ENCODE measurements at regions not wholly inside any gene's neighbourhood (a gene's known extent, or its start where the extent isn't known, plus 50 kb on each side); places are given as distances from the start of the nearest gene placed in this dataset.
"Not testable (repeated sequence)": the region's sequence is repeated elsewhere in the genome, so short reads cannot be mapped to it uniquely, and the experiment has no call there.

GRCh38 chr13:52213920-52214319 lies 54.5 kb upstream of the NEK3 start:
- H3K4me2 ChIP-seq; H3K79me2 ChIP-seq; H3K27ac ChIP-seq; H3K4me3 ChIP-seq; H3K36me3 ChIP-seq (replicated peaks; ENCODE audit: insufficient read depth, low read depth); DNase-seq (ENCODE audit: low spot score); H3K9me3 ChIP-seq (ENCODE audit: low read depth); H4K20me1 ChIP-seq (ENCODE audit: insufficient read depth, poor library complexity, severe bottlenecking); H3K9me2 ChIP-seq (replicated peaks; ENCODE audit: insufficient read depth); H3K4me1 ChIP-seq (ENCODE audit: insufficient read depth); H2AFZ ChIP-seq; H3K27me3 ChIP-seq: not testable (repeated sequence)
- no CpG with 5 or more reads among the region's 1 CpG for WGBS (ENCODE audit: low lambda C conversion rate, missing lambda C conversion rate)

GRCh38 chr13:52212886-52213285 lies 53.5 kb upstream of the NEK3 start:
- not testable (repeated sequence) for H4K20me1 ChIP-seq (ENCODE audit: insufficient read depth, poor library complexity, severe bottlenecking); H3K9me2 ChIP-seq (replicated peaks; ENCODE audit: insufficient read depth); H3K4me1 ChIP-seq (ENCODE audit: insufficient read depth); H2AFZ ChIP-seq; H3K4me2 ChIP-seq; H3K27ac ChIP-seq; H3K36me3 ChIP-seq (replicated peaks; ENCODE audit: insufficient read depth, low read depth); H3K9me3 ChIP-seq (ENCODE audit: low read depth); DNase-seq (ENCODE audit: low spot score); H3K79me2 ChIP-seq; H3K27me3 ChIP-seq; H3K4me3 ChIP-seq
- 61% methylated on average over 1 of the region's 1 CpG for WGBS (ENCODE audit: low lambda C conversion rate, missing lambda C conversion rate)

GRCh38 chr13:52211416-52211776 lies 52.0 kb upstream of the NEK3 start:
- H2AFZ ChIP-seq; H3K27me3 ChIP-seq; H4K20me1 ChIP-seq (ENCODE audit: insufficient read depth, poor library complexity, severe bottlenecking); H3K4me1 ChIP-seq (ENCODE audit: insufficient read depth); H3K36me3 ChIP-seq (replicated peaks; ENCODE audit: insufficient read depth, low read depth); H3K4me3 ChIP-seq; H3K9me3 ChIP-seq (ENCODE audit: low read depth); H3K9me2 ChIP-seq (replicated peaks; ENCODE audit: insufficient read depth); H3K4me2 ChIP-seq; DNase-seq (ENCODE audit: low spot score); H3K27ac ChIP-seq; H3K79me2 ChIP-seq: not testable (repeated sequence)
- WGBS (ENCODE audit: low lambda C conversion rate, missing lambda C conversion rate) = 64% methylated on average over 6 of the region's 6 CpGs

GRCh38 chr13:52210564-52211415 lies 51.4 kb upstream of the NEK3 start:
- not testable (repeated sequence) for H3K79me2 ChIP-seq; DNase-seq (ENCODE audit: low spot score); H3K9me2 ChIP-seq (replicated peaks; ENCODE audit: insufficient read depth); H3K9me3 ChIP-seq (ENCODE audit: low read depth); H3K36me3 ChIP-seq (replicated peaks; ENCODE audit: insufficient read depth, low read depth); H3K4me1 ChIP-seq (ENCODE audit: insufficient read depth); H3K27me3 ChIP-seq; H3K4me3 ChIP-seq; H4K20me1 ChIP-seq (ENCODE audit: insufficient read depth, poor library complexity, severe bottlenecking); H3K27ac ChIP-seq; H3K4me2 ChIP-seq; H2AFZ ChIP-seq
- 81% methylated on average over 6 of the region's 7 CpGs for WGBS (ENCODE audit: low lambda C conversion rate, missing lambda C conversion rate)

Measured in hepatocyte (in vitro differentiated cells).